HG02973 (cell line): ENCODE measurements at regions not wholly inside any gene's neighbourhood (a gene's known extent, or its start where the extent isn't known, plus 50 kb on each side); places are given as distances from the start of the nearest gene placed in this dataset.

Source experiments
- ATAC-seq: cut with Tn5 transposase; IDR thresholded peaks from one replicate; pipeline ENCODE4 v1.9.1; 2021; ENCODE audit warnings: moderate library complexity; ENCODE audit not compliant: unreplicated experiment

DNA sequence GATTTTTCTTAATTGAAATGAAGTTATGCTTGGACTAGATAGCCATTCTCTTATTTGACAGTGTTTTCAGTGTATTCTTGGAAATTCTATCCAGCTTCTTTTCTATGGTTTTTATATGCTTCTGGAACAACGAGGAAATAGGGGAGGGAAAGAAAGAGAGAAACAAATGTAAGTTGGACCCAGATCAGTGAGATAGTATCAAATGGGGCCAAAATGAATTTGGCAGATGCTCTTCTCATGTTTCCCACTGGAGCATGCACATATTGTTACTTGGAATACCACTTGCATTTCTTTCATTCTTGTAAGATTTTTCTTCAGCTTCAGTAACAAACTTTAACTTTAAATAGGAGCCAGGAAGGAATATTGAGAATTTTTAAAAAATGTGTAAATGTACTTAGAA lies 312.3 kb downstream of the PRL start:
- no peak for ATAC-seq

GRCh38 chr6:21985904-21986303 lies 310.9 kb downstream of the PRL start:
- ATAC-seq = no peak

- ATAC-seq = no peak
Observed at GRCh38 chr6:21986703-21987102, 310.1 kb downstream of the PRL start.

DNA sequence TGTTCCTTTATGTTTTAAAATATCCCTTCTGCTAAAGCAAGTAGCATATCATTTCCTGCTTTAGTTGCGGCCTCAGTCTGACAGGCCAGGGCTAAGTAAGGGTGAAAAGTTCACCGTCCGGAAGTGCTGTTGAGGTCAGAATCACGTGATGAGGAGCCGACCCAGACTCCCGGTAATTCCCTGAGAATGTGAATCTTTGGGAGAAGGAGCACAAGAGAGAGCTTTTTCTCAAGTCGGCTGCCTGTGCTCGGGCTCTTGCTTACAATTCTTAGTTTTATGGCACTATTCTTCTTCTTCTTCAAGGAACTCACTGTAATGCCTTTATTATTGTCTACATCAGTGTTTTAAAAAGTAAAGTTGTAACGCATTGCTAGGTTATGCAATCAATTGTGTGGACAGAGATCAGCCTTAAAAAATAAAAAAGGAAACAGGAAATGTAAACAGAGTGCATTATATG lies 309.3 kb downstream of the PRL start:
- peak; percentile 89 for ATAC-seq

DNA sequence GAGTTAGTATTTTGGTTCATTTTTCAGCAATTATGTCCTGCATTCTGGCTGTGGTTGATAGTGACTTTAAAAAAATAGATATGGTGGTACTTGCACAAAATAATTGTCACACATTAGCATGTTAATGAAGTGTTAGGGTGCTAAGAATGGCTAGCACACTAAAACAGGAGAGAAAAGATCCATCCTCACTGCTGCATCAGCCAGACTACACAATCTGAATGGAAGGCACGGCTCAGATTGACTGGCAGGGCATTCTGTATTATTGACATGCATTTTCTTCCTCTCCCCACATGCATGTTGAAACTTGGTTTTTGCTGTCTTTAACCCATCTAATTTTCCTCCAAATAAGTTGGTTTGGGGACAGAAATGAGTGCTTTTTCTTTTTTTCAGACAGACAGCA lies 306.3 kb downstream of the PRL start:
- no peak for ATAC-seq

- ATAC-seq = no peak
Observed at GRCh38 chr6:21992178-21992967, 304.5 kb downstream of the PRL start.

- ATAC-seq = no peak
Observed at GRCh38 chr6:21993841-21994240, 303.0 kb downstream of the PRL start.

DNA sequence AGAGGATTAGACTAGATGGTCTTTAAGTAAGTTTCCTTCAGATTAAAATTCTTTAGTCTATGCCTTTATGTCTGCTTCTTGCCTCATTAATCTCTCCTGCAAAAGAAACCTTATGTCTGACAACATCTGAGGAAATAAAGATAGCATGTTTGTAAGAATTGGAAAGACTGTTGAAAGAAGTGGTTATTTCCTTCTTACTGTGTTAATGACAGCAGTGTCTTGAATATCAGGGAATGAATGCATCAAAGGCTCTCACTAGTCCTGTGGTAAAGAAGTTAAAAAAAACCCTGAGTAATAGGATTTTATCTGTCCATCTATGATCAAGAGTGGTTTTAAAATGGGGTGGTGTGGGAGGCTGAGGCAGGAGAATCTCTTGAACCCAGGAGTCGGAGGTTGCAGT lies 302.0 kb downstream of the PRL start:
- ATAC-seq = no peak

- no peak for ATAC-seq
Observed at GRCh38 chr6:21995318-21995717, 301.5 kb downstream of the PRL start.

DNA sequence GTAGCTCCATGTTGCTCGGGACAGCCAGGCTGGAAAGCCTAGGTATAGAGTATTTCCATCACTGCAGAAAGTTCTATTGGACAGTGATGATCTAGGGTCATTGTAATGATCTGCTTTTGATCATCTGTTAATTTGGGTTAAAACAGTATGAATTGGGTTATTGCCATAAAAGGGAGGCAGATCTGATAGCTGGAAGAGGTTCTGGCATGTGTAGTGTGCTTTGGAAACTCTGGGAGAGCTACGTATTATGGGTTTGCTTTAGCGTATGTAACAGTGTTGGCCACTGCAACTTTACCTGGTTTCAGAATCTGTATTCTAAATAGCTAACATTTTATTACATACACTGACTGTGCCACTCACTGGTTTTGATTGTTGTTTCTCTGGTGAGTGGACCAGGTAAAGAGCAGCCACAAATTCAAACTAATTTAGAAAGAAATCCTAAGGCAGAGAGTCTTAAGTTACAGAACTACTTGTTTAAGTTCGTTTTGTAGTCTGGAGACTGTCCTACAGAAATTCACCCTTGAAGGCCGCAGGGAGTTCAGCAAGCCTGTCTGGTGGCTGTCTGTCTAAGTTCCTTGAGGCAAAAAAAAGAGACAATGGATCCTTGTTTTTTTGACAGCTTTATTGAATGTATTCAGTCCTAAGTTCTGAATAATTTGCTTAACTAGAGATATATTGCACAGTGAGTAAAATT lies 300.3 kb downstream of the PRL start:
- no peak for ATAC-seq

DNA sequence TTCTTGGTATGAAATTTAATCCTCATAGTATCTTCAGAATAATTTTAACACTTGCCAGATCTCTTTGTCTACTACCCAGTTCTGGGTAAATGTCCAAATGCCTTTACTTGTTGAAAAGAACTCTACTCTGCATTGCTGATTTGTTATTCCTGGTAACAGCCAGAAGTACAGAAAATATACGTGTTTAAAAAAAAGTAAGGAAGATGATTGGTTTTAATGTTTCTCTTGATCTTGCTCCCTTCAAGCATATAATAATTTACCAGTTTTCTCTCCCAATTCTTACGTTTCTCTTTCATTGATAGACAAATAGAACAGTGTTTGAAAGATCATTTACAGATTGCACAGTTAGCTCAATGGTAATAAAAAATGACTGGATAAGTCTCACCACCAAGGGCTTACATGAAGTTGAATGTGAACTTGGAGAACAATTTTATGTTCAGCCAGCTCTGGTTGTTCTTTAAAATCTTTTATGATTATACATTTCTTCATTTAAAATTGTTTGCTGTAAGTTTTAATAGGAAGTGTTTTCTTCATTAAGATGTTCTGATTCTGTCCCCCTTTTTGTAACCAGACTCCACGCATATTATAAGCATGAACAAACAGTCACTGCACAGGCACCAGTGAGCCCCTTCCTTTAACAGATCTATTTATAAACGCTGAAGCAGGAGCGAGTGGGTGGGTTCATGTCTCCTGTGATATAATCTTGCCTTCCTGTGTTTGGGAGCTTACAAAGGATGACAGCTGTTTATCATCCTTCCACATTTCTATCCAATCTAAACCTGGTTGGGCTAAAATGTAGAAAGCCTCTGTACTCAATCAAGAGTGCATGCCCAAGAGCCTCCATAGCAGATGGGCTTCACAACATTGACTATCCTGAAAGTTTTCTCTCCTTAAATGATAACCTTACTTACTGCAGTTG lies 299.5 kb downstream of the PRL start:
- no peak for ATAC-seq

DNA sequence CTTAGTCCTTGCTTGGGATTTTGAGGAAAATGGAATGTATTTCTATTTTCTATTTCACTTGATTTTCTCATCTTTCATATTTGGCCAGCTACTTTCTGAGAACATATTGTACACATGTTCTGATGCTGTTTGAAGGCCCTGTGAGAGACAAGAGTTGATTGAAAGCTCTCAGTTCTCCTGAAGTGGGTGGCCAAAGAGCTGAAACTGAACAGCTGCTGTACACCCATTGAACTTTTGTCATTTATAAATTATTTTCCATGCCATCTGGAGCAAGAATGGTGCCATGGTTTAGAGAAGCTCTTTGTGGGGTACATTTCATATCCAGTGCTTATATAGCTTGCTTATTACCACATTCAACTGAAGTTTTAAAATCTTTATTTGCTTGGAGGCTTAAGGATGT lies 298.3 kb downstream of the PRL start:
- ATAC-seq = no peak

DNA sequence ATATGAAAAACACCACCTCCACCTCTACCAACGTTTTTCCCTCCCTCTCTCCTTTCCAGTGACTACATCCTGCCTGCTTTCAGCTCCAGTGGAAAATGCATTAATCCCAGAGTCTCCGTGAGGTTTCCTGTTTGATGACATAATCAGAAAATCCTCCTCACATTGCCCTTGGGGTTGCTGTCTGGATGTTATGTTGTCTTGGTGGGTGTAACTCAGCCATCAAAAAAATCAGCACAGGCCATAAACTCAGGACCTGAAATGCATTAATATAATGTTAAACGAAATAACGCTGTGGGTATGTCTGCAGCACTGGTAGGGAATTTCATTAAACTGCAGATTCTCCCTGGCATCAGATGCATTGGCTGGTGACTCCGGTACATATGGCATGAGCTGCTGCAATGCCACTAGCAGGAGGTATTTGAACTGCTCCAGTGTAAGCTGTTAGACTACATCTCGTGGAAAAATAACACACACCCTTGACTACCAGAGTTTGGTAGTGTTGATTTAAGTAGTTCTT lies 297.8 kb downstream of the PRL start:
- no peak for ATAC-seq

DNA sequence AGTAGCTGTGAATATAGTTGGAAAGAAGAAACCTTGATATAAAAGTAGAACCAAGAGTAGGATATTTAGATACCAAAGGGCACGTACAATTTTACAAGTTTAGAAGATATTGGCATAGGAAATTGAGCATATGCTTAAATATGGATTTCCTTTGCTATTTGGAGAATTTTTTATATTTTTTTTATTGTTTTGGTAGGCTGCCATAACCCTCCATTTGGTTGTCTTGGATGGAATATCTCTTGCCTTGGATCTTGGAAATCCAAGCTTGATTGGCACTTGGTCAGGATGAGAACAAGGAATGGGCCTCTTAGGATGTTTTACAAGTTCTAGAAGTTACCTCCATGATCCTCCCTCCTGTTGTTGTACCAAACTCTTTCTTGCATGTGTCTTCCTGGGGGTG lies 297.1 kb downstream of the PRL start:
- ATAC-seq = no peak

DNA sequence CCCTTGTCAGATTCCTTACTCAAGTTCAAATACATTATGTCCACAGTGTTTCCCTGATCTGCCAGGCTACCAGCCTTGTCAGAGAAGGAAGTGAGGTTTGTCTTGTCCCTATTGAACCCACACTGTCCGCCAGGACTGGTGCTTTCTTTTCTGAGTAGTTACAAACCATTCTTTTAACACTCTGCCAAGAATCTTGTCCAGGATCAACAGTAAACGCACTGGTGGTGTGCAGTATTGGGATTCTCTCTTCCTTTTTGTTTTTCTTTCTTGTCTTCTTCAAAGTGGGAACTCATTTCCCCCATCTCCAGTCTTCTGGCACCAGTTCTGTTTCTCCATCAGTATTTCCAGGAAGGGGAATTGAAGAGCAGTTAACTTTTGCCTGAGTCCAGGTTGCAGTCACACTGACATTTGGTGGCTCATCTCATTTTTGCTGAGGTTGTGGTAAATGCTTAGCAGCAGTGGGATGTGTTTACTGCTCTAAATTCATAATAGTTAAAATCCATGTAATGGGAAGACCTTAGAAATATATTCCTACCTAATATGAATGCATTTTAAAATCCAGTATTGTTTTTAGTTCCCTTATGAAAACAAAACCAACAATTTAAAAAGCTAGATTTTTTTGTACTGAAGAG lies 295.3 kb downstream of the PRL start:
- ATAC-seq = no peak

DNA sequence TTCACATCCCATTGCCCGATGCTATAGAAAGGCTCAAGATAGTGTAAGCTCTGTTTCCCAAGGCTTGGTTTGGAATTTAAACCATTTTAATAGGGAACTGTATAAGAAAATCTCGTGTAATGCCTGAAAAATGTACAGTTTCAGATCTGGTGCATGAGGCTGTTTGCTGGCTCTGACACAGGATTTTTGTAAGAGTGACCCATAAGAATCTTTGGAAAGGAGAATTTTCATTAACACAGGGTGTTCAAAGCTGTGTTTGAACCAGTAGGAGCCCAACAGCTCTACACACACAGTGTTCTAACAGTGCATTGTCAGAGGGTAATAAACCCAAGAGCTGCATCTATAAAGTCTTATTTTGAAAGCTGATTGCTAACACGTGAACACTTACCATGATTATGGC lies 293.5 kb downstream of the PRL start:
- ATAC-seq = no peak

DNA sequence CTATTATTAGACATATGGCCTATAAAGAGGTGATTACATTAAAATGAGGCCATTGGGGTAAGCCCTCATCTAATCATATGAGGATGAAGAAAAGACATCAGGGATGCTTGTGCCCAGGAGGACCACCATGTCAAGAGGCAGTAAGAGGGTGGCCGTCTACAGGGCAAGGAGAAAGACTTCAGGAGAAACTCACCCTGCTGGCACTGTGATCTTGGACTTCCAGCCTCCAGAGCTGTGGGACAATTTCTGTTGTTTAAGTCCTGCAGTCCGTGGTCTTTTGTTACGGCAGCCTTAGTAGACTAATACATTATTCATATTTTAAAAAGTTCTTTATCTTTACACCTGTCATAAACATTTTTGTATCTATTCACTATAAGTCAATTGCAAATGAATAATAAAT lies 290.0 kb downstream of the PRL start:
- ATAC-seq = no peak

GRCh38 chr6:22007469-22007868 lies 289.4 kb downstream of the PRL start:
- no peak for ATAC-seq

- no peak for ATAC-seq
Observed at GRCh38 chr6:22008248-22008836, 288.5 kb downstream of the PRL start.

- ATAC-seq = no peak
Observed at GRCh38 chr6:22010102-22010501, 286.7 kb downstream of the PRL start.
